Spleen (tissue), 11 donors: ENCODE measurements at regions not wholly inside any gene's neighbourhood (a gene's known extent, or its start where the extent isn't known, plus 50 kb on each side); places are given as distances from the start of the nearest gene placed in this dataset.

Experiments
- DNase-seq: peaks from one replicate; pipeline ENCODE4 v3.0.0-alpha.2; 2020
- H3K27ac ChIP-seq, 8 donors: fragments of 200-600 bp; sonication (generic) in 7 of 8; 1 replicate in 4 of 8; 2 replicates in 4 of 8; pipeline versions ENCODE4 v1.5.0 to v1.8.0; 2016 to 2021; ENCODE audit warnings: inconsistent platforms in 4 of 8, mild to moderate bottlenecking in 4 of 8, moderate library complexity in 1 of 8
- H3K27me3 ChIP-seq, 7 donors: fragments of 200-600 bp; sonication (generic) in 6 of 7; replicated peaks in 1 of 7; 1 replicate in 4 of 7; 2 replicates in 3 of 7; pipeline versions ENCODE4 v1.5.0 to v1.8.0; 2016 to 2021; ENCODE audit warnings: inconsistent platforms in 3 of 7, mild to moderate bottlenecking in 1 of 7
- H3K36me3 ChIP-seq, 6 donors: fragments of 200-600 bp; sonication (generic) in 5 of 6; 1 replicate in 4 of 6; 2 replicates in 2 of 6; pipeline versions ENCODE4 v1.5.0 to v1.8.0; 2016 to 2021; ENCODE audit warnings: inconsistent platforms in 2 of 6
- H3K4me1 ChIP-seq, 6 donors: fragments of 200-600 bp; sonication (generic) in 5 of 6; 1 replicate in 3 of 6; 2 replicates in 3 of 6; pipeline versions ENCODE4 v1.5.0 to v1.8.0; 2016 to 2021; ENCODE audit warnings: inconsistent platforms in 3 of 6
- H3K4me3 ChIP-seq, 8 donors: fragments of 200-600 bp; sonication (generic) in 7 of 8; 1 replicate in 4 of 8; 2 replicates in 4 of 8; pipeline versions ENCODE4 v1.5.0 to v1.8.0; 2016 to 2021; ENCODE audit warnings: inconsistent platforms in 4 of 8, mild to moderate bottlenecking in 4 of 8, moderate library complexity in 2 of 8
- H3K9me3 ChIP-seq, 8 donors: fragments of 200-600 bp; sonication (generic) in 7 of 8; 1 replicate in 4 of 8; 2 replicates in 4 of 8; pipeline versions ENCODE4 v1.5.0 to v1.8.0; 2016 to 2021; ENCODE audit warnings: inconsistent platforms in 4 of 8
- CTCF ChIP-seq, 11 experiments: fragments of 200-600 bp in 7 of 11; fragments of 450-650 bp in 4 of 11; sonication (generic) in 4 of 11; IDR thresholded peaks in 8 of 11; conservative IDR thresholded peaks in 3 of 11; 1 replicate in 7 of 11; 2 replicates in 4 of 11; pipeline versions ENCODE4 v1.4.0 to v1.8.0; 2016 to 2021; ENCODE audit warnings: antibody characterized with exemption in 11 of 11, inconsistent platforms in 4 of 11, mild to moderate bottlenecking in 1 of 11
- POLR2A ChIP-seq, 3 donors: fragments of 450-650 bp; IDR thresholded peaks; one replicate each; pipeline ENCODE4 v1.5.1; 2017; ENCODE audit warnings: antibody characterized with exemption in 3 of 3, mild to moderate bottlenecking in 1 of 3
- POLR2AphosphoS5 ChIP-seq, 3 donors: sonication (generic); formaldehyde crosslinking; IDR thresholded peaks; one replicate each; pipeline ENCODE4 v1.5.1; 2017; ENCODE audit warnings: antibody characterized with exemption in 3 of 3
- WGBS, 5 donors: extraction: QIAGEN DNeasy Blood & Tissue Kit in 3 of 5; methylation state at CpG; one replicate each; pipeline versions ENCODE4 v1.1.5 to v1.1.7; 2013 to 2018; 5-methylcytosine and 5-hydroxymethylcytosine counted together
- intact Hi-C: fragments of 100-400 bp; cut with DNase I; formaldehyde crosslinking; loops from one replicate; pipeline ENCODE4 v1.15.0; 2023; ENCODE audit warnings: low total_unique reads
- donor health status: healthy with polysubstance abuse.
- donor health status: DM: no; HTN: no; CAD: no; lungs with moderate emphysema.
- donor health status: DM: no; HTN: no; CAD: no.
- donor health status: Bipolar disorder and iron deficiency.
- donor health status: healthy.
- donor health status: DM: no; HTN: no; CAD: no.
- donor health status: DM: yes; HTN: yes; CAD: no.

GRCh38 chrX:4225086-4225485 is 511.6 kb upstream of the PRKX start:
- H3K4me1 ChIP-seq, result no peaks in the 10 kb centered on the region
- TF ChIP-seq POLR2AphosphoS5 (IDR thresholded peaks at IDR 0.05), result no peak
- no peak for TF ChIP-seq POLR2A (IDR thresholded peaks at IDR 0.05)
- TF ChIP-seq CTCF (IDR thresholded peaks at IDR 0.05 in 8 of 11, conservative IDR thresholded peaks at IDR 0.05 in 3 of 11), result no peak
- no peak overlapping the region for H3K27ac ChIP-seq
- intact Hi-C loops, result no loop called here
- no peak overlapping the region for H3K4me3 ChIP-seq
- DNase-seq, result no peak
- 56 to 72% (median 62%) methylated on average over 2 of the region's 2 CpGs for WGBS, 5 donors
- no peaks in the 10 kb centered on the region for H3K27me3 ChIP-seq
- H3K36me3 ChIP-seq, result no peaks in the 10 kb centered on the region
- H3K9me3 ChIP-seq, result no peaks in the 10 kb centered on the region

- H3K4me3 ChIP-seq, result no peak overlapping the region
- H3K27ac ChIP-seq, result no peak overlapping the region
These were observed 493.5 kb upstream of the PRKX start for GRCh38 chrX:4206941-4207340.

GRCh38 chrX:4197971-4198370 is 484.5 kb upstream of the PRKX start:
- Histone ChIP-seq H3K9me3 (peaks cover 0 to 10% (median 0%) of the 10 kb centered on the region in 8 donors), H3K36me3 (no peaks in the 10 kb centered on the region), H3K4me3 (no peak overlapping the region), H3K27me3 (no peaks in the 10 kb centered on the region), H3K4me1 (no peaks in the 10 kb centered on the region), H3K27ac (no peak overlapping the region)
- 92 to 98% (median 95%) methylated on average over 6 of the region's 6 CpGs for WGBS, 5 donors
- intact Hi-C loops, result no loop called here
- no peak for DNase-seq
- TF ChIP-seq POLR2A (IDR thresholded peaks at IDR 0.05) (no peak), POLR2AphosphoS5 (IDR thresholded peaks at IDR 0.05) (no peak), CTCF (IDR thresholded peaks at IDR 0.05 in 8 of 11, conservative IDR thresholded peaks at IDR 0.05 in 3 of 11) (no peak)

More at GRCh38 chrX:4206941-4207340, 493.5 kb upstream of the PRKX start:
- Histone ChIP-seq H3K36me3 (no peaks in the 10 kb centered on the region), H3K4me1 (no peaks in the 10 kb centered on the region), H3K27me3 (no peaks in the 10 kb centered on the region), H3K9me3 (peaks cover 0 to 10% (median 0%) of the 10 kb centered on the region in 8 donors)
- intact Hi-C loops, result no loop called here
- WGBS, 5 donors, result 16 to 46% (median 26%) methylated on average over 3 of the region's 3 CpGs
- DNase-seq, result no peak
- no peak for TF ChIP-seq POLR2A (IDR thresholded peaks at IDR 0.05)
- TF ChIP-seq POLR2AphosphoS5 (IDR thresholded peaks at IDR 0.05), result no peak
- TF ChIP-seq CTCF (IDR thresholded peaks at IDR 0.05 in 8 of 11, conservative IDR thresholded peaks at IDR 0.05 in 3 of 11), result no peak

- Histone ChIP-seq H3K4me3 (no peak overlapping the region), H3K4me1 (no peaks in the 10 kb centered on the region), H3K9me3 (peaks cover 0 to 10% (median 0%) of the 10 kb centered on the region in 8 donors), H3K27me3 (no peaks in the 10 kb centered on the region), H3K27ac (no peak overlapping the region), H3K36me3 (no peaks in the 10 kb centered on the region)
- intact Hi-C loops, result no loop called here
- TF ChIP-seq POLR2A (IDR thresholded peaks at IDR 0.05), result no peak
- no peak for TF ChIP-seq POLR2AphosphoS5 (IDR thresholded peaks at IDR 0.05)
- no peak for TF ChIP-seq CTCF (IDR thresholded peaks at IDR 0.05 in 8 of 11, conservative IDR thresholded peaks at IDR 0.05 in 3 of 11)
- DNase-seq, result no peak
- WGBS, 5 donors, result 84 to 90% (median 89%) methylated on average over 6 of the region's 6 CpGs
These were observed 480.2 kb upstream of the PRKX start for GRCh38 chrX:4193500-4194155.
